Astrocyte (in vitro differentiated cells and primary cell): ENCODE measurements at regions not wholly inside any gene's neighbourhood (a gene's known extent, or its start where the extent isn't known, plus 50 kb on each side); places are given as distances from the start of the nearest gene placed in this dataset.

Source experiments
- CTCF ChIP-seq: IDR thresholded peaks from 2 replicates; pipeline ENCODE4 v1.5.1; 2011; ENCODE audit warnings: low read depth, mild to moderate bottlenecking, inconsistent platforms, low read length, moderate library complexity; ENCODE audit not compliant: insufficient read depth
- EZH2 ChIP-seq: IDR thresholded peaks from 2 replicates; pipeline ENCODE4 v1.6.1; 2012; ENCODE audit warnings: mild to moderate bottlenecking, low read length, inconsistent platforms; ENCODE audit not compliant: insufficient read depth

GRCh38 chr12:22993609-22994315, 368.8 kb downstream of the ETNK1 start:
- TF ChIP-seq CTCF, result no peak
- no peak for TF ChIP-seq EZH2
